Endothelial cell (in vitro differentiated cells): ENCODE measurements at regions not wholly inside any gene's neighbourhood (a gene's known extent, or its start where the extent isn't known, plus 50 kb on each side); places are given as distances from the start of the nearest gene placed in this dataset.

Experiments
- DNase-seq: peaks from one replicate; pipeline ENCODE4 v3.0.0; 2021; ENCODE audit warnings: low spot score
- H3K27ac Mint-ChIP-seq: one replicate; pipeline ENCODE4 v1.8.0; 2021; ENCODE audit warnings: mixed read lengths, inconsistent platforms; ENCODE audit not compliant: unreplicated experiment
- H3K27me3 Mint-ChIP-seq: one replicate; pipeline ENCODE4 v1.8.0; 2021; ENCODE audit warnings: mild to moderate bottlenecking, moderate library complexity, mixed read lengths, inconsistent platforms; ENCODE audit not compliant: unreplicated experiment
- H3K36me3 Mint-ChIP-seq: one replicate; pipeline ENCODE4 v1.8.0; 2021; ENCODE audit warnings: mild to moderate bottlenecking, low read depth, mixed read lengths, inconsistent platforms; ENCODE audit not compliant: unreplicated experiment
- H3K4me1 Mint-ChIP-seq: one replicate; pipeline ENCODE4 v1.8.0; 2021; ENCODE audit warnings: mild to moderate bottlenecking, mixed read lengths, inconsistent platforms; ENCODE audit not compliant: unreplicated experiment
- H3K4me3 Mint-ChIP-seq: one replicate; pipeline ENCODE4 v1.8.0; 2021; ENCODE audit warnings: mild to moderate bottlenecking, mixed read lengths, inconsistent platforms; ENCODE audit not compliant: unreplicated experiment
- H3K9me3 Mint-ChIP-seq: one replicate; pipeline ENCODE4 v1.8.0; 2021; ENCODE audit warnings: mixed read lengths, inconsistent platforms; ENCODE audit not compliant: unreplicated experiment
- TF ChIP-seq, protein P1 (sequence below): fragments of 200-600 bp; sonication (generic); IDR thresholded peaks from one replicate; pipeline ENCODE4 v1.5.0; 2021; ENCODE audit warnings: antibody characterized with exemption; ENCODE audit not compliant: unreplicated experiment

DNA sequence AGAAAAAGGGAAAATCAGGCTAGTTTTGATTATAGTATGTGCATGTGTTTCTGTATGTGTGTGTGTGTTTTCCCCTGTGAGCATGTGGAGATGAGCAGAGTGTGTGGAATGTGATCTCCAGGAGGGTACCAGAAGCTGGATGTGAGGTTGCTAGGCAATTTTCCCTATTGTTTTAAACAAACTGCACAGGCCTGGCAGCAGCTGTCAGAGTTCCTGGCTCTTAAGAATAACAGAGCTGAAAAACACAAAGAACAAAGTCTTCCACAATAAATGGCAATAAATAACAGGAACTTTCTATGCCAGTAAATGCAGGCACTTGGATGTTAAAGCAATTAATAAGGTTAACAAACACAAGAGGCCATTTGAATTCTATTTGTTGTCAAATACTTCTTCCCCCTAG lies 344.6 kb upstream of the CTSO start:
- H3K9me3 Mint-ChIP-seq, result no peaks in the 10 kb centered on the region
- DNase-seq, result peak; percentile 44
- H3K27ac Mint-ChIP-seq, result peak overlapping the region; percentile 89
- H3K4me3 Mint-ChIP-seq, result no peak overlapping the region
- no peaks in the 10 kb centered on the region for H3K36me3 Mint-ChIP-seq
- TF ChIP-seq, protein P1, sequence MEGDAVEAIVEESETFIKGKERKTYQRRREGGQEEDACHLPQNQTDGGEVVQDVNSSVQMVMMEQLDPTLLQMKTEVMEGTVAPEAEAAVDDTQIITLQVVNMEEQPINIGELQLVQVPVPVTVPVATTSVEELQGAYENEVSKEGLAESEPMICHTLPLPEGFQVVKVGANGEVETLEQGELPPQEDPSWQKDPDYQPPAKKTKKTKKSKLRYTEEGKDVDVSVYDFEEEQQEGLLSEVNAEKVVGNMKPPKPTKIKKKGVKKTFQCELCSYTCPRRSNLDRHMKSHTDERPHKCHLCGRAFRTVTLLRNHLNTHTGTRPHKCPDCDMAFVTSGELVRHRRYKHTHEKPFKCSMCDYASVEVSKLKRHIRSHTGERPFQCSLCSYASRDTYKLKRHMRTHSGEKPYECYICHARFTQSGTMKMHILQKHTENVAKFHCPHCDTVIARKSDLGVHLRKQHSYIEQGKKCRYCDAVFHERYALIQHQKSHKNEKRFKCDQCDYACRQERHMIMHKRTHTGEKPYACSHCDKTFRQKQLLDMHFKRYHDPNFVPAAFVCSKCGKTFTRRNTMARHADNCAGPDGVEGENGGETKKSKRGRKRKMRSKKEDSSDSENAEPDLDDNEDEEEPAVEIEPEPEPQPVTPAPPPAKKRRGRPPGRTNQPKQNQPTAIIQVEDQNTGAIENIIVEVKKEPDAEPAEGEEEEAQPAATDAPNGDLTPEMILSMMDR, result no peak
- peaks cover 13% of the 10 kb centered on the region for H3K4me1 Mint-ChIP-seq
- peaks cover 2% of the 10 kb centered on the region for H3K27me3 Mint-ChIP-seq

DNA sequence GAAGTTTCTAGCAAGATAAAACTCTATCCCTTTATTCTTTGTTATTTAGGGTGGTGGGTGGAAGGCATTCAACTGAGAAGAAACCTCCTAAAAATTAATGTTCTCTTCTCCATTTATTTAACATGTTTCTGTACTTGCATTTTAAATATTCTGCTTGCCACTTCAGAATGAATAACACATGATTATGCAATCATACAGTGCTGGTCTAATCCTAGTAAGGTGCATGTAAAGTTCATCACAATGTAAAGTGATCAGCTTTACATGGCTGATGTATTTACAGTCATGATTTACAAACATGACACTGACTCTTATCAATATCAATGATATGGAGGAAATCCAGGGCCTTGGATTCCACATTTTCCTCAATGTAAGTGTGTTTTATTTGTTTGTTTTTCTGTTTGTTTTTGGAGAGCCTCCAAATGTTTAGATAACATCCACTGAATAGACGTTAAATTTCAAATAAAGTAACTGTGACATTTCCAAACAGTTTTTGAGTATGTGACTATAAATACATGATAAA lies 342.1 kb upstream of the CTSO start:
- H3K36me3 Mint-ChIP-seq, result no peaks in the 10 kb centered on the region
- H3K27ac Mint-ChIP-seq, result no peak overlapping the region
- no peaks in the 10 kb centered on the region for H3K27me3 Mint-ChIP-seq
- TF ChIP-seq, protein P1, result no peak
- no peak for DNase-seq
- H3K4me1 Mint-ChIP-seq, result peaks cover 7% of the 10 kb centered on the region
- H3K4me3 Mint-ChIP-seq, result no peak overlapping the region
- H3K9me3 Mint-ChIP-seq, result no peaks in the 10 kb centered on the region

DNA sequence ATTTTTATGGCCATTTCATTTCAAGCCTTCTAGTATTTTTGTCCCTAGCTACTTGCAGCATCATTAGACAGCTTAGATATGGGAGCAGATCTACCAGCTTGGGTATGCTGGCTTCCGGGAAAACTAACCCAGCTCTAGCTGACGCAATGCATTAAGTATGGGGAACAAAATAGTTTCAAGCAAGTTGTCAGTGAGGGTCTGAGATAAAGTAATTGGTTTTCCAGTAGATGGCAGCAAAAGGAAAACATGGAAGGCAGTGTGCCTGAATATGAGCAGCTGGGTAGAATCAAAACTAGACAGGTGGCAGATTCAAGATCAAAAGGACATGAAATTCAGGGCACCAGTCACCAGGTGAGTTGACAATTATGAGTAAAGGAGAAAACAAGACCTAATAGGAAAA lies 340.9 kb upstream of the CTSO start:
- H3K27me3 Mint-ChIP-seq, result no peaks in the 10 kb centered on the region
- DNase-seq, result peak; percentile 6
- peaks cover 7% of the 10 kb centered on the region for H3K4me1 Mint-ChIP-seq
- no peak overlapping the region for H3K27ac Mint-ChIP-seq
- TF ChIP-seq, protein P1, result peak; percentile 20
- no peaks in the 10 kb centered on the region for H3K9me3 Mint-ChIP-seq
- H3K4me3 Mint-ChIP-seq, result no peak overlapping the region
- H3K36me3 Mint-ChIP-seq, result no peaks in the 10 kb centered on the region

DNA sequence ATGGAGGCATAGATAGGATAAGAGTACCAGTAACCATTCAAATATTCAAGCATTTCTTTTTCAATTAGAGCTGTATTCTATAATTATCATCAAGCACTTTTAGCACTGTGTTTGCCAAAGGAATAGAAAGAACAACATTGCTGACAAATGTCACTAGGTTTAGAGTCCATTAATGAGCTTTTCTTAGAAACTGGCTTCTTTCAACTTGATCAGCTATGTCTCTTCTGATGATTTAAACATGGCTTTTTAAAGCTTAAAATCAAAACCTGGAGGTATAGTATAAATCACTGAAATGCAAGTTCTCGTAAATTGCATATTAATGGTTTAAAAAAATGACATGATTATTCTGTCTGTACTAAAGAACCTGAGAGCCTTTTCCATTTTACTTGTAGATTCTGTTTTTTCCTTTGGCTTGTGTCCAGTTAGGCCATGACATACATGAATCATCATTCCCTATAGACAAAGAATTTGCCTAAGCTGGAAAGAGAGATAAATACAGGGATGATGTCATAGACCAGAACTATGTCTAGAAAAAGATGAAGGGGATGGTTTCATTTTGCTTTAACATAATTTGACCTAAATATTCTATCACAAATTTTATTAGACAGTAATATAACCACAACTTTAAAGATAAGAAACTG lies 340.1 kb upstream of the CTSO start:
- Mint-ChIP-seq H3K27me3 (no peaks in the 10 kb centered on the region), H3K36me3 (no peaks in the 10 kb centered on the region), H3K27ac (no peak overlapping the region), H3K9me3 (no peaks in the 10 kb centered on the region), H3K4me1 (peaks cover 7% of the 10 kb centered on the region), H3K4me3 (no peak overlapping the region)
- no peak for DNase-seq
- TF ChIP-seq, protein P1, result no peak

DNA sequence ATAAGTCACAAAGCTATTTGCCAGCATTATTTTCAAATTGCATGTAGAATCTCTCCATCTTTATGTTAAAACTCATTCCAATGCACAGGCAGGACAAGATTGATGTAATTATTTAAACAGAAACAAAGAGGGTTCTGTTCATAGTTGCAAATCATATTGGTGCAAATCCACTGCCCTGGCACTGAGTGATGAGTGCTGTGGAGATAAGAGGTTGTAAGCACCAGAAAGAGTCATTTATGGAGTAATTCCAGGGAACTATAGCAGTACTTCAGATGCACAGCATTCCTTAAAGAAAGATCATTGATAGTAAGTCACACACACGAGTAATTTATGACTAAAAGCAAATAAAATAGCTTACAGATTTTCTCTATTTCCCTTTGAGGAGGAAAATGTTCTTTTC lies 337.7 kb upstream of the CTSO start:
- no peaks in the 10 kb centered on the region for H3K9me3 Mint-ChIP-seq
- TF ChIP-seq, protein P1, result no peak
- H3K27me3 Mint-ChIP-seq, result no peaks in the 10 kb centered on the region
- no peaks in the 10 kb centered on the region for H3K4me1 Mint-ChIP-seq
- no peak for DNase-seq
- no peak overlapping the region for H3K4me3 Mint-ChIP-seq
- no peaks in the 10 kb centered on the region for H3K36me3 Mint-ChIP-seq
- H3K27ac Mint-ChIP-seq, result no peak overlapping the region
